Dermis microvascular lymphatic vessel endothelial cell (primary cell): ENCODE measurements at regions not wholly inside any gene's neighbourhood (a gene's known extent, or its start where the extent isn't known, plus 50 kb on each side); places are given as distances from the start of the nearest gene placed in this dataset.
A peak's percentile ranks its signal among the peaks of the same experiment; 100 is the strongest.

Experiments used
- DNase-seq, 2 donors: peaks; one replicate each; pipeline versions ENCODE4 v3.0.0 to v3.0.0-alpha.2; 2010; ENCODE audit warnings: low read depth in 2 of 2

DNA sequence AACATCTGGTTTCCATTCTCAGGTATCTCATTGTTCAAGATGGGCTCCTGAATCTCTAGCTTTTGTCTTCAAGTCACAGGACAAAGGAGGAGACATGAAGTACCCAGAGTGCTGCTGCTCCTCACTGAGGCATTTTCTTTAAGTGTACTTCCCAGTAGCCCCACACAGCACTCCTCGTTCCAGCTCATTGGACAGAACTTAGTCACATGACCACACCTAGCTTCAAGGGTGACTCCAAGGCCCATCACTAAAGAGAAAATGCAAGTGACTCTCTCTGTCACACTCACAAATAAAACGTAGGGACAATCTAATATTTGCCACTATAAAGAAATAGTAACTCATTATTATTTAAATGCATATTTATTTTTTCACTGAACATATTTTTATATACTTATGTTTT lies 58.3 kb upstream of the NEUROD6 start:
- no peak for DNase-seq

DNA sequence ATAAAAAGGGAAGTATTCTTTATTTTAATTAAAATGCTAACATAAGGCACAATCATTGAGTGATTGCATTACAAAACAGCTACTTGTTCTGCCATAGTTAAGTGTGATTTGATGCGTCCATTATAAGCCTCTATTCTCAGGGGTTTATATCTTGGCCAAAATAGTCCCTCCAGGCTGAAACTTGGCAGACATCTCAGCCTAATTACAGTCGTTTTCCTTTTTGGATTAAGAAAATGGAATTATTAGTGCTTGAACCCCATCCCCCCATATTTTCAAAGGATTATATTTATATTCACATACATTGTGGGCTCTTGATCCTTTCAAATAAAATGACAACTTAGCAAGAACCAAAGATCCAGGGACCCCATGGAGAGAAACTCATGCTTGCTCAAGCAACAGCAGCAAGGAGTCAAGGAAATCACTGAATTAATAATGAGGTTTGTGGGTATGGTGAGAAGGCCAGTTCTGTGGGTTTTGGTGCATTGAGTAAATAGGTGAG lies 66.7 kb upstream of the NEUROD6 start:
- no peak for DNase-seq

DNA sequence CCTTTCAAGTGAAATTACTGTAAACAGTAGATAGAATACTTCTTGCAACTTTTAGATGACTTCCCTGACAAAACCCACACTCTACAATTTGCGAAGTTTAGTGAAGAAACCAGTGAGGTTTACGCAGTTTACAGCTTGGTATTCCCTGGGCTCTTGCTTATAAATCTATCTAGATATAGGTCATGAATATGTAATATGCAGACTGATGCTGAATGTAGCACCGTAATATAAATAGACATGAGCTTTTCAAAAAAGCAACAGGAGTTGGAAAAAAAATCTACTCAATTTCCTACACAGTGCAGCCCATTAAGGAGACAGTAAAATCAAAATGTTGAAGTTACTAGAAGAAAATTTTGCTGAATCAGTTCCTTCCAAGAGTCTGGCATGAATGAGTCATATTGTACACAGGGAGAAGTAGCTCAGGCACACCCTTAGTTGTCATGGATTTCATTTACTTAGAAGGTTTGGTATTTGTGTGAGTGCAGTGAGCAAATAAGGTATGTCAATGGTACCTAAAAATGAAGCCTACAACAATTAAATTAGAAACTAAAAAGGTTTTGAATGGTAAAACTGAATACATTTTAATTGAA lies 67.7 kb upstream of the NEUROD6 start:
- DNase-seq, result no peak

DNA sequence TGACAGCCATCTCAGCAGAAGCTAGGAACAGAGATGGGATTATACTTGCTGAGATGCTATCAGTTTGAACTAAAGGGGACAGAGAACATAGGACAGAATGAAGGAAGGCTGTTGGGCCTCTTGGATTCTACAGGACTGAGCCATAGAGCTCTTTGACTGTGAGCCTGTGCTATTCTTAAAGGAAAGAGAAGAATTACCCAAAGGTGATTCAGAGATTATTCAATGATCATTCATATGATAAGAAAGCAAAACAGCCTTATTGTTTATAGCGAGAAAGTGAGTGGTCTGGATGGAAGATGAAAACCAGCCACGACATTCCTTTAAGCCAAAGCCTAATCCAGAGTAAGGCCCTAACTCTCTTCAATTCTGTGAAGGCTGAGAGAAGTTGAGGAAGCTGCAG lies 69.7 kb upstream of the NEUROD6 start:
- no peak for DNase-seq

DNA sequence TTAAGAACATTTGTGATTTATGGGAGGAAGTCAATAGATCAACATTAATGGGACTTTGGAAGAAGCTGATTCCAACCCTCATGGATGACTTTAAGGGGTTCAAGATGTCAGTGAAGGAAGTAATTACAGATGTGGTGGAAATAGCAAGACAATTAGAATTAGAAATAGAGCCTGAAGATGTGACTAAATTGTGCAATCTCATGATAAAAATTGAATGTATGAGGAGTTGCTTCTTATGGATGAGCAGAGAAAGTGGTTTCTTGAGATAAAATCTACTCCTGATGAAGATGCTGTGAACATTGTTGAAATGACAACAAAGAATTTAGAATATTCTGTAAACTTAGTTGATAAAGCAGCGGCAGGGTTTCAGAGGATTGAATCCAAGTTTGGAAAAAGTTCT lies 70.9 kb upstream of the NEUROD6 start:
- no peak for DNase-seq

DNA sequence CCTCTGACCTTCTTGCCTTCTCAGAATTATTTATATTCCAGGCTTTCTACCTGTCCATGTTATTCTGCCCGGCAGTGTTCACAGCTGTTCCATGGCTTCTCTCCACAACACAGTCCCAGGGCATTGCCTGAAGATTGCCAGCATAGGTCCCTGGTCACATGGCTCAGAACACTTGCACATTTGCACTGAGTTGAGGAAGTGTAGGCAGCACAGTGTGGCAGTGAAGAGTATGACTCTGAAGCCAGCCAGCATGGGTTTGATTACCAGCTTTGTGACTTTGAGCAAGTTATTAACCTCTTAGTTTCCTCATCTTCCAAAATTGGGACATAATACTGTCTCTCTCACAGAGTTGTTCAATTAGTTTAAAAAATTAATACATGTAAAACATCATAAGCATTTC lies 73.2 kb upstream of the NEUROD6 start:
- no peak for DNase-seq

DNA sequence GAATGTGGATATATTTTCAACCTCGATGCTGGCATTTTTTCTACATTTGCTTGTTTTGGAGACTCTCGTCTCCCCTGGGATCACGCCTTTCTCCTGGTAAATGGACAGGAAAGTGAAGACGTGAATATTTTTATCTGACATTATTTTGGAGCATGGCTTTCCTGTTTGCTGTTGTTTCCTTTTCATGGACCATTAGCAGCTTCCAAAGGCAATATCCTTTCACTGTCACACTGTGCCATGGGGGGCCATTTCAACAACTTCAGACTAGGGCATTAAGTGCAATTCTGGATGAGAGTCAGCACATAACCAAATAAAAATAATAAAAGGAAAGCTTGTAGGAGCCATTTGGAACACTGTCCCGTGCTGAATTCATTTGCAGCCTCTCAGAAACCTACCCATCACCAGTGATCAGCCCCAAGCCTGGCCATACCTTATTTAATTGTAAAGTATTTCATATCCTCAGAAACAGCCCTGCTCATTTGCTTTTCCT lies 75.9 kb upstream of the NEUROD6 start:
- DNase-seq, result no peak

DNA sequence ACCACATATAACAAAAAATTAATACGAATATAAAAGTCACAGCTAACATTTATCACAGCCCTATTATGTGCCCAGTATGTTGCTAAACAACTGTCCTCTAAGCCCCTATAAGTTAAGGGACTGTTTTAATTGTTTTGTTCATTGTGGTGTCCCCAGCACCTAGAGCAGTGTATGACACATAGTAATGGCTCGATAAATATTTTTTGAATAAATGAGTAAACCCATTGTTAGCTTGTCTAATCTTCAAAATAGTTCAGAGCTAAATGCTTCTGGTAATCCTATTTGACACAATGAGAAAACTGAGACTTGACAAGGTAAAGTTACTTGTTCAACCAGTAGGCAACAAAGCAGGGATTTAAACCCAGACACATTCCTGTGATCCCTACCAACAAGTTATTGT lies 78.4 kb upstream of the NEUROD6 start:
- no peak for DNase-seq

DNA sequence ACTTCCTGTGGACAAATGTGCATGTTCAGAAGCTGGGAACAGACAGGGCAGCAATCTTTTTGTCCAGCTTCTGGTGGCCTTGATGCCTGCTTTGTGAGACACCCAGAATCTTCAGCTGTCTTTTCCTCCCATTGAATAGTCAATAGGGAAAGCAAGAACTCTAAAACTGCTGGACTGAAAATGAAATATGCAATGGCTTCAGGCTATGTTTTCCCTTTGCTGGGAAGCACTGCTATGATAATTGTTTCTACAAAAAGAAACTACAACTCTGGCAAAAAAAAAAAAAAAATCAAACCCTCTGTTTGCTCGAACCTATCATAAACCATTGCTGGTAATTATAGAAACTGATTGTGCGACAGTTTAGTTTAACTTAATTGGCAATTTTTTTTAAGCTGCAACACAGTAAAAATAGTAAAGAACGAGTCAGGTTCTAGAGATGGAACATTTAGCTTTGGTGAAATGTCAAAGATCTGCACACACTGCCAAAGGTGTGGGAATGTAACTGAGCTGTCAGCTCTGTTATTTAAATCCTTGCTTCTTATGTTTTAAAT lies 79.1 kb upstream of the NEUROD6 start:
- no peak for DNase-seq

DNA sequence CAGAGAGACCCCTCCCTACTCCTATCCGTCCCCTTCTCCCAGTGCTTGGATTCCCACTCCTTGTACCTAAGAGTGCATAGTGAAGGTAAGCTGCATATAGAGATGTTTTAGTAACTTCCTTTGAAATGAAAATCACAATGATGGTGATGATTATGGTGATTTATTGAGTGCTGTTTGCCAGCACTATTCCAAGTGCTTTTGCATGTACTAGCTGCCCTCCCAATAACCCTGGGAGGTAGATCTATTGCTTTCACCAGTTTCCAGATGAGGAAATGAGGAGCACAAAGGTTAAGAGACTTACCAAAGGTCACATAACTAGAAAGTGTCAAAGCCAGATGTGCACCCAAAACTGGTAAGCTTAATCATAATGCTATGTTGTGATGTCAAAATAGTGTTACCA lies 80.4 kb upstream of the NEUROD6 start:
- DNase-seq, result no peak

DNA sequence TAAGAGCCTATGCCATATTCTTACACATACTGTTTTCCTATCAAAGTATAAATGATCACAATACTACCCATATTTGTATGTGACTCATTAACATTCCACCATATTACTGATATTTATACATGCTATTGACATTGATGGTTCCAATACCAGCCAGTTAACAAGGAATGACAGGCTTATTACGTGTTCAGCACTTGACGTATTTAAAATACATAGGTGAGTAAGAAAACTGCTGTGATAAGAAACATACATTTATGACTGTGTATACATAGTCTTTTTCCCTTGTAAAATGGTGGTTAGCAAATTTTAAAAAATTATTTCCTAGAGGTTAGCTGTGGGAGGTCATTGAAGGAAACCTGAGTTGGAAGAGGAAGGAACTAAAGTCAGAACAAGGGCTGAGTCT lies 81.1 kb upstream of the NEUROD6 start:
- no peak for DNase-seq

DNA sequence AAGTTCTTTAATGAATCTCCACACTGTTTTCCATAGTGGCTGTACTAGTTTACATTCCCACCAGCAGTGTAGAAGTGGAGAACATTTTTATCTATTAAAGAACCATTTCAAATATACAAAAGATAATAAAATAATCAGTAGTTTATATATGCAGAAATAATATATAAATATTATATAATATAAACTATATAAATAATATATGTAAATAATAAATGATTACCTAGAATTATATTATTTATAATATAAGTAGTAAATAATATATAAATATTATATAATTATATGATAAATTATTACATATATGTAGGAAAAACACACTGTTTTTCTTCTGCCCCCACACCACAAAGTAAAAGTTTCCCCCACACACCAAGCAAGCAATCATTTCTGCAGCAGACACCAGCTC lies 83.5 kb upstream of the NEUROD6 start:
- no peak for DNase-seq

DNA sequence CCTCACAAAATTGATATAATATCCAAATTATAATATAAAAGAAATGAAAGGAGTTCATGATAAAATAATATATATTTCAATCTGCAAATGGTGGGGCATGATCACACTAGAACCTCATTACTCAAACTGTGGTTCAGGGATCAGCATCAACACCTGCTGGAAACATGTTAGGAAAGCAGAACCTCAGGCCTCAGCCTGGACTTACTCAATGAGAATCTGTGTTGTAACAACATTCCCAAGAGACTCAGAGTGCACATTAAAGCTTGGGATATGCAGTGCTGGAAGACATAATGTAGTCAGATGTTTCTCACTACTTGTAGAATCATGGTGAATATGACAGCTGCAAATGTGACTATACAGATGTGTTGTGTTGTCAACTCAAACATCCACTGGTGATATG lies 81.7 kb upstream of the ITPRID1 start:
- DNase-seq, result no peak

DNA sequence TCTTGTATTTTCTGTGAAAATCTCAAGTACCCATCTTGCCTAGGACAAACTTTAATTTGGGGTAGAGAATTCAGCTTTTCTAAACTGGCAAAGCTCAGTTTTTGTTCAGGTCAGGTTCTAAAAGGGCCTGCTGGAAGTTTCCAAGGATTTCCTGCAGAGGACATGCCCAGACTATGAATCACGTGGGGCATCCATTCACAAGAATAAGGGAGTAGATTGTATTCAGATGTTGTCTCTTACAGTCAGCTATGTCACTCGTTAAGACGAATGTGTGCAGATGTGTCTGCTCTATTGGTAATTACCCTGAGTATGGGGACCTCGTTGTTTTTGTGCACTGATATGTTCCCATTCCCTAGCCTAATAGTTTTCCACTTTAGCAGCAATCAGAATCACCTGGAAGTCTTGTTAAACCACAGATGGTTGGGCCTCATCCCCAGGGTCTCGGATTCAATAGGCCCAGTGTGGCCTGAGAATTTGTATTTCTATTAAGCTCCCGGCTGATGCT lies 81.0 kb upstream of the ITPRID1 start:
- DNase-seq, result no peak

DNA sequence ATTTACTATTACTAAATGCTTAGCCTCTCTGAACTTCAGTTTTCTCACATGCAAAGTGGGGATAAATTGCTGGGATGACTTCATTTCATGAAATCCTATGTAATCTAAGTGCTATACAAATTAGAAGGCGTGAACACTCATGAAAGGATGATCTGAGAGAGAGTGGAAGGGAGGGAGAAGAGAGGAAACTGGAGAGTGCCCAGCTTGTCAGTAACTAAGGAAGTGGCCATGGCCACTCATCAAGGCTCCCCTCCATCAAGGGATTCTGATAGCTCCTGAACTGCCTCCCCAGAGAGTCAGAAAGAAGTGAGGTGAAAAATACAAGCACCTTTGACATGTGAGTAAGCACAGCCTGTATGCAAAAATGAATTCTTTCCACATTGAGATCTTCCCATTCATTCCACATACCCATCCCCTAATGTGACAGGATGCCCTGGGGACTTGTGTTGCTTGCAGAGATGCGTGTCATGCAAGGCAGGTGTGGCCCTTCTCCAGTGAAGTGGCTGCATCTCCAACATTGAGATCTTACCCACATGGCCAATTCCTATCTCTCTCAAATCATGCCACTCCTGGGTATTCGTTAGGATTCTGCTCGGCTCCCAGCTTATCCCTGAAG lies 76.5 kb upstream of the ITPRID1 start:
- no peak for DNase-seq

DNA sequence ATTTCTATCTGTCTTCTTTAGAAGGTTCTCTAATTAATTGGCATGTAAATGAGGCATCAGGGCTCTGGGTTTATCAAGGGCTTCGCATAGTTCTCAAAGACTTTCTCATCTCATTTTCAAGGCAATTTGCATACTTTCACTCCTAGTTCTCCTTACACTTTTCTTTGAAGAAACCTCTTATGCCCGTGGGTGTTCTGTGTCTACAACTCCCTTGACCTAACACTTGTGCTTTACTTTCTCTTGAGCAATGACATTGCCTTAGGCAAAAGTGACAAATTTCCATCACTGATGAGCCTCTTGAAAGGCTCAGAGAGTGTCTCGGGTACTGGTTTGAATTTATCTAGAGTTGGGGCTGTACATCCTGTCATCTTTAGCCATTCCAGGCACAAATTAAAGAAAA lies 74.7 kb upstream of the ITPRID1 start:
- DNase-seq, result no peak

DNA sequence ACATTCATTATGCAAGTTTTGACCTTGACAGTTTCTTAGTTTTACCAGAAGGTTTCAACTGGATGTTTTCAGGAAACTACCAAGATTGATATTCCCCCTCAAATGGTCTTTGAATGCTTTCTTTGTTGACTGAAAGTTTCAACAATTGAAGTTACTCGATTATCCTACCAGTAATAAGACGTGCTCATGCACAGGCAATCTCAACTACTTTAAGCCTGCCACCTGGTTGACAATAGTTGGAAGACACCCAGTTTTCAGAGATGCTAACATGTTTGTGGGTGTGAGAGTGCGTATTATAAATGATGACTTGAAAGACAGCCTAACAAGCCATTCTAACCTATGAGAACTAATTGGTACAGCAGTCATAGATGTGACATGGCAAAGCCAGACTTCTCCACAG lies 73.4 kb upstream of the ITPRID1 start:
- no peak for DNase-seq

DNA sequence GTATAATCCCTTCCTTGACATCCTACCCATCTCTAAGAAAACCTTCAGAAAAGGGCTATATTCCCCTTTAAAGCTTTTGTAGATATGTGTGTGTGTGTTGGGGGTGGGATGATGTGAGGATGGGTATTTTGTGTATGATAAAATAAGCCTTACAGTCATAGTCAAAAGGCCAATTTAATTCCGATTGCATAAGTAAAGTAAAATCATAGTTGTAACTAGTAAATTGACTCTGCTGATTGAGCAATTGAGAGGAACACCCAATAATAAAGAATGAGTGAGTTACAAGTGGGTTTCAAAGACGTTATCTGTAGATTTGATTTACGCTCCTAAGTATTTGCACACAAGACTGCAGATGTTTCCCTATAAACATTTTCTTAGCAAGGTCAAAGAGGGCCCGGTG lies 71.3 kb upstream of the ITPRID1 start:
- no peak for DNase-seq

DNA sequence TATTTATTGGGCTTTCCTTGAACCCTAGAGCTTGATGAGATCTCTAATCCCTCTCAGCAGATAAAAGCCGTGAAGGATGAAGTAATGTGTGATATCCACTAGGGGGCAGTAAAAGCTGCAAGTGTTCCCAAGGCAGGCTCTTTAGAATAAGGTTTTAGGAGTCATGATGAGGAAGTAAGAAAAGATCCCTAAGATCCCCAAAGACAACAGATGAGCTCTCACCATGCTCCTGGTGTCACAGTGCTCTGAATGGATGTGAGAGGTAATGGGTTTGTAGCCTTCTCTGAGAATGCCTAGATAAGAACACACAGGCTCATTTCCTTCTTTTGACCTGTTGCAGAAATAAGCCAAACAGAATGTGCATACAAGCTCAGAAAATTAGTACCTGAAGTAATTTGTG lies 70.4 kb upstream of the ITPRID1 start:
- peak; percentile 15 to 39 for DNase-seq

DNA sequence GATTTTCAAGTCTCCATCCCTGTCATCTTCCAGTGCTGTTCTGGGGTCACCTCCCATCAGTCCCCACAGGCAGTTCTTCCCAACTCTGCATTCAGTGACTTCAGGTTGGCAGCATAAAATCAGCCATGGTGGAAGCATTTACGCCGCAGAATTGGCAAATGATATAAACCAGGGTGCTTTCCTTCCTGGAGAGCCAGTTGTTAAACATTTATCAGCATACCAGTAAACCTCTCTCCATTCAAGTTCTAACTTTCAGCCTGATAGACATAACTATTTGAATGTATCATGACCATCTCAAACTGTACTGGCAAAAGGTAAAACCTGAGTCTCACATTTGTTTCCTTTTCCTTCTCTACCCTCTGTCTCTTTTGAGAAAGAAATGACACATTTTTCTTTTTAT lies 69.7 kb upstream of the ITPRID1 start:
- DNase-seq, result no peak

DNA sequence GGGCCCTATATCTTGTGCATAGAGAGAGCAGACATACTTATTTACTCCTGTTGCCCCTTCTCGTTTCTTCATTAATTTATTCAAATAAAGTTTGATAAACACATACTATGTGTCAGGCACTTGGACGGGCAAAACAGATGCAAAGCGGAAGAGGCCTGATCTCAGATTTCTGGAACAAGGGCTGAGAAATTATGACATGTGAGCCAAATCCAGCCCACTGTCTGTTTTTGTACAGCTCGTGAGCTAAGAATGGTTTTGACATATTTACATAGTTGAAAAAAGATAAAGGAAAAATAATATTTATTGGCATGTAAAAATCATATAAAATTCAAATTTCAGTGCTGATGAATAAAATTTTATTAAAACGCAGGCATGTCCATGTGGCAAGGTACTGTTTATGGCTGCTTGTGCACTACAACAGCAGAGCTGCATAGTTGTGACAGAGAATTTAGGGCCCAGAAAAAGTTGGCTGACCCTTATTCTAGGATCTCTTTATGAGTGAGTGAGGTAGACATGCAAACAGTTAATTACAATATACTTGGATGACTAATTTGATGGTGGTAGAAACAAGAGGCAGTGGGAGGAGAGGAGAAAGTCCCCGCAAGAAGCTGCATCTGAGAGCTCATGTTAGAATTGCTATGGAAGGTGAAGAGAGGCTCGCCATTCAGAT lies 68.1 kb upstream of the ITPRID1 start:
- no peak for DNase-seq

DNA sequence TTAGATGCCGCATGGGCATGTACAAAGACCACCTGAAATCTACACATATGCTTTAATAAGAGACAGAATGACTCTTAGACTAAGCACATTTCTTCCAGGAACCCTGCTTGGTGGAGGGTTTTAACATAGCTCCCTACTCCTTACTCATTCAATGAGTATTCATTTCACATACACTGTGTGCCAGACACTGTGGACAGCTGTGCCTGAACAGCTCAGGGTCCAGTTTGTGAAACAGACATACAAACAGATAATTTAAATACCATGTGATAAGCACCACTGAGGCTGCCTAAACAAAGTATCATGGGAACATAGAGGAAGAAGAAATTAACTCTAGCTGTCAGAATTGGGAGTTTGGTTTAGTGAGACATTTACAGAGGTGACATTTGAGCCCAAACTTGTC lies 65.2 kb upstream of the ITPRID1 start:
- no peak for DNase-seq

DNA sequence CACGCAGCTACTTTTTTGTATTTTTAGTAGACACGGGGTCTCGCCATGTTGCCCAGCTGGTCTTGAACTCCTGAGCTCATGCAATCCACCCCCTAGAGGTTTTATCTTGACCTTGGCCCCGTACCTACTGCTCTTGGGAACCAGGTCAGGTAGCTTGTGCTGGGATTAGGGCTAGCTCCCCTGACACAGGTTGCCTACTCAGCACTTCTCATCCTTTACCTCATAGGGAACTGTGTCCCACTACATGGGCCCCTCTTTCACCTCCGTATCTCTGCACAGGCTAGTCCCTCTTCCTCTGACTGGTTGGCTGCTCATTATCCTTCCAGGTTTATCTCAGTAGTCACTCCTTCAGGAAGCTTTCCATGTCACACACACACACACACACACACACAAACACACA lies 58.0 kb upstream of the ITPRID1 start:
- DNase-seq, result no peak
